ENCODE measurements at regions not wholly inside any gene's neighbourhood (a gene's known extent, or its start where the extent isn't known, plus 50 kb on each side); places are given as distances from the start of the nearest gene placed in this dataset.
"Not testable (repeated sequence)": the region's sequence is repeated elsewhere in the genome, so short reads cannot be mapped to it uniquely, and the experiment has no call there.

DNA sequence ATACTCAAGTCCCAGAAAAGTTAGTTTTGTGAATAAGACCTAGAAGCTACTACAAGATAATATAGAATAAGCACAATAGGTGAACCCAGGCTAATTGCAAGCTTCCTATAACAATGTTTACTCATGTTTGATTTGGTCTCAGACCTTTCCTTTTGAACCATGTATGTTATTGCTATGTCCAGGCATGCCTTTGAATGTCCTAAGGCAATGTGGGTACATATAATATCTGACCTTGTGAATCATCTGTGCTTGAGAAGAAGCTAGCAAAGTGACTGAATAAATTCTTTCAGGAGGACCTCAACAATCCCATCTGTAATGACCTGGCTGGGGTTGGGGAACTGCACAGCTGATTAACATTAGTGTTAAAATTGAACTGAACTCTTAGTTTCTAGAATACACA lies 1285.9 kb upstream of the CELF4 start:
- Mint-ChIP-seq H3K9me3 (peaks cover 0 to 7% of the 10 kb centered on the region in 2 donors), H3K4me3 (no peak overlapping the region), H3K27ac (no peak overlapping the region), H3K27me3 (no peaks in the 10 kb centered on the region), H3K4me1 (no peaks in the 10 kb centered on the region)
- no peak for DNase-seq
- no peak for ATAC-seq

- Mint-ChIP-seq H3K4me3 (no peak overlapping the region), H3K9me3 (peaks cover 0 to 12% of the 10 kb centered on the region in 2 donors), H3K27ac (no peak overlapping the region), H3K27me3 (no peaks in the 10 kb centered on the region), H3K4me1 (no peaks in the 10 kb centered on the region)
- no peak for ATAC-seq
- no peak for DNase-seq
These were observed 1281.7 kb upstream of the CELF4 start for GRCh38 chr18:38847326-38847725.

DNA sequence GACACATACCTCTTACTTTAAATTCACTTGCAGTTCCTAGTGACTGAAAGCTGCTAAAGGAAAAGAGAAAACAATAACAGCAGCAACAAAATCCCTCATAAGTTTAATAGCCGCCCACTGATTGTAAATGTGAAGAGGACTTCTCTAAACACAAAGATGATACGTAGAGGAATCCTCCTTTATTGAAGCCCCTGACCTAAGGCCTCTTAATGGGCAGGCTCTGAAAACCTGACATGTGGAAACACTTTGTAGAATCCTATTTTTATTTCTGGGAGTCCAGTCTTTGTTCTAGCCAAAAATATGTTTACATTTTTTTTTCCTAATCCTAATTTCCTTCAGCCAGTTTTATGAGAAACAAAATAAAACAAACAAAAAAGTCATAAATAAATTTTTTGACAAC lies 1277.7 kb upstream of the CELF4 start:
- DNase-seq = no peak
- H3K4me1 Mint-ChIP-seq = no peaks in the 10 kb centered on the region
- H3K27ac Mint-ChIP-seq = no peak overlapping the region
- H3K27me3 Mint-ChIP-seq = no peaks in the 10 kb centered on the region
- ATAC-seq = no peak
- peaks cover 0 to 13% of the 10 kb centered on the region in 2 donors for H3K9me3 Mint-ChIP-seq
- no peak overlapping the region for H3K4me3 Mint-ChIP-seq

- no peak for DNase-seq
- Mint-ChIP-seq H3K4me3 (no peak overlapping the region), H3K9me3 (no peaks in the 10 kb centered on the region), H3K27me3 (no peaks in the 10 kb centered on the region), H3K4me1 (no peaks in the 10 kb centered on the region), H3K27ac (no peak overlapping the region)
- ATAC-seq = no peak
These were observed 1260.6 kb upstream of the CELF4 start for GRCh38 chr18:38826247-38826646.

- H3K27me3 Mint-ChIP-seq = peaks cover 2% of the 10 kb centered on the region
- no peaks in the 10 kb centered on the region for H3K9me3 Mint-ChIP-seq
- no peaks in the 10 kb centered on the region for H3K4me1 Mint-ChIP-seq
- ATAC-seq = no peak
- DNase-seq = no peak
- H3K27ac Mint-ChIP-seq = no peak overlapping the region
- no peak overlapping the region for H3K4me3 Mint-ChIP-seq
These were observed 1245.6 kb upstream of the CELF4 start for GRCh38 chr18:38811209-38811608.

DNA sequence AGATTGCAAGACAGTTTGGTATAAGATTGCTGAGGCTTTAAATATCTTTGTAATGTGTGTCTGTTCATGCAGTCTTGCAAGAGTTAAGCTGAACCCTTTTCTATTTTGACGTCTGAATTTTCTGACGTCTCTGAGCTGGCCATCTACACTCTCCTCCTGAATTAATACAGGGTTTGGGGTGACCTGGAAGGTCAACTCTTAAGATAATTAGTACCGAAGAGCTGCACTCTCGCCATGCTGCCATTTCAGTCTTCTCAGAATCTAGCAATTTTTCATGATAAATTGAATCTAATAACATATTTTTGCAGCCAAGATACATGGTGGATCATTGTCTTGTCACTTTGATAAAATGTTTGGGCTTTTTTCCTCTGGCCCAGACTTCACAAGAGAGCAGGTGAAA lies 1245.2 kb upstream of the CELF4 start:
- no peak for ATAC-seq
- no peak overlapping the region for H3K4me3 Mint-ChIP-seq
- H3K9me3 Mint-ChIP-seq = no peaks in the 10 kb centered on the region
- DNase-seq = no peak
- H3K27me3 Mint-ChIP-seq = peaks cover 6% of the 10 kb centered on the region
- H3K27ac Mint-ChIP-seq = no peak overlapping the region
- no peaks in the 10 kb centered on the region for H3K4me1 Mint-ChIP-seq

DNA sequence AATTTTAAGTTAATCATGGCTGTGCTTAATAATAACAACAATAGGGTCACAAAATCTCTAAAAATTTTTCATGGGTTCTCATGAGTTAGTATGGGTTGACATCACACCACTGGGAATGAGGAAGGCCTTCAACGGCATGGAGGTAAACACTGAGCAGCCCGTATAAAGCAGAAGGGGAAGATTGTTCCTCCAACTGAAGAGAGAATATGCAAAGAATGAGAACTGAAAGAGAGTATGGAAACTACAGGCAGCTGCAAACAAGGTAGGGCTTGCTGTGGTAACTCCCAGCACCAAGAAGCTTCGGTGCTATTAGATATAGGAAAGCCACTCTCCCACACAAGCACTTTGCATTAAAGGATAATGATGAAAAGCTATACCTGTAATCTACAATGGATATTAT lies 1242.3 kb upstream of the CELF4 start:
- Mint-ChIP-seq H3K4me3 (no peak overlapping the region), H3K27ac (no peak overlapping the region), H3K27me3 (peaks cover 8% of the 10 kb centered on the region), H3K9me3 (peaks cover 0 to 4% of the 10 kb centered on the region in 2 donors), H3K4me1 (no peaks in the 10 kb centered on the region)
- DNase-seq (no peak), ATAC-seq (no peak)

GRCh38 chr18:38805256-38805655 lies 1239.7 kb upstream of the CELF4 start:
- H3K4me1 Mint-ChIP-seq = no peaks in the 10 kb centered on the region
- peaks cover 0 to 12% of the 10 kb centered on the region in 2 donors for H3K9me3 Mint-ChIP-seq
- no peak for ATAC-seq

GRCh38 chr18:38801640-38802039 lies 1236.0 kb upstream of the CELF4 start:
- Mint-ChIP-seq H3K27ac (no peak overlapping the region), H3K27me3 (peaks cover 8% of the 10 kb centered on the region), H3K9me3 (peaks cover 8 to 12% of the 10 kb centered on the region in 2 donors), H3K4me3 (no peak overlapping the region), H3K4me1 (no peaks in the 10 kb centered on the region)
- DNase-seq (no peak), ATAC-seq (no peak)

More at GRCh38 chr18:38805256-38805655, 1239.7 kb upstream of the CELF4 start:
- H3K27me3 Mint-ChIP-seq = peaks cover 8% of the 10 kb centered on the region
- DNase-seq = no peak
- H3K27ac Mint-ChIP-seq = no peak overlapping the region
- H3K4me3 Mint-ChIP-seq = no peak overlapping the region

DNA sequence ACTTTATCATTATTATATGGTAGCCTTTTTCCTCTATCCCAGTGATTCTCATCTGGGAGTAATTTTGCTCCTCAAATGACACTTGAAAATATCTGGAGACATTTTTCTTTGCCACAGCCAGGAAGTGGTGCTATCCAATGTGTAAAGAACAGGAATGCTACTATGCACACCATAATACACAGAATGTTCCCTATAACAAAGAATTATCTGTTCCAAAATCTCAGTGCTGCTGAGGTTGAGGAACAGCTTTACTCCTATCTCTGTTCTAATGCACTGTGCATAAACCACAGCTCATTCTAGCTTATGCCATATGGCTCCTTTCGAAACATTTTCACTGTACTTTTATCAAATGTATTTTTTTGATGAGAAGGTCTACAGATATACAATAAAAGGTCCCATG lies 1231.2 kb upstream of the CELF4 start:
- no peak for DNase-seq
- H3K4me3 Mint-ChIP-seq = no peak overlapping the region
- no peaks in the 10 kb centered on the region for H3K27me3 Mint-ChIP-seq
- H3K4me1 Mint-ChIP-seq = no peaks in the 10 kb centered on the region
- peaks cover 2 to 8% of the 10 kb centered on the region in 2 donors for H3K9me3 Mint-ChIP-seq
- ATAC-seq = no peak
- no peak overlapping the region for H3K27ac Mint-ChIP-seq

- Mint-ChIP-seq H3K4me1 (no peaks in the 10 kb centered on the region), H3K9me3 (no peaks in the 10 kb centered on the region), H3K27me3 (no peaks in the 10 kb centered on the region), H3K27ac (no peak overlapping the region), H3K4me3 (no peak overlapping the region)
- no peak for ATAC-seq
- no peak for DNase-seq
These were observed 1227.1 kb upstream of the CELF4 start for GRCh38 chr18:38792731-38793130.

DNA sequence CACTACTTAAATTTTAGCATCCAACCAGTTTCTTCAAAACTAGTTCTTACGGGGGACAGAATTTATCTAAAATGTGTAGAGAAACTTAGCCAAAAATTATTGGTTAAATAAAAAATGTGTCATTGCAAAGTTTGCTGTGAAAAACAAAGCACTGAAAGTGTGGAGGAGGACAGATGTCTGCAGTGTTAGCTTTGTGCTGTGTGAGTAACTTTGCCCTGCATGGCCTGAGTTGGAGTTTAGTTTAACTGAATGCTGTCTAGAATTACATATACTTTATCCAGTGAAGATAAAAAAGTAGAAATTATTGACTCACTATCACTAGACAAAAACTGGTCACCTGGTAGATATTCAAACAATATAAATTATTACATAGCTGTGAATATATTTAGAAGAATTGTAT lies 1225.2 kb upstream of the CELF4 start:
- no peak overlapping the region for H3K27ac Mint-ChIP-seq
- H3K9me3 Mint-ChIP-seq = no peaks in the 10 kb centered on the region
- no peaks in the 10 kb centered on the region for H3K4me1 Mint-ChIP-seq
- H3K4me3 Mint-ChIP-seq = no peak overlapping the region
- ATAC-seq (no peak), DNase-seq (no peak)
- H3K27me3 Mint-ChIP-seq = no peaks in the 10 kb centered on the region

GRCh38 chr18:38790303-38790702 lies 1224.7 kb upstream of the CELF4 start:
- no peak overlapping the region for H3K27ac Mint-ChIP-seq
- no peak for ATAC-seq
- no peaks in the 10 kb centered on the region for H3K4me1 Mint-ChIP-seq
- no peak for DNase-seq
- no peaks in the 10 kb centered on the region for H3K9me3 Mint-ChIP-seq
- H3K4me3 Mint-ChIP-seq = no peak overlapping the region
- no peaks in the 10 kb centered on the region for H3K27me3 Mint-ChIP-seq

GRCh38 chr18:38789141-38789540 lies 1223.5 kb upstream of the CELF4 start:
- H3K4me1 Mint-ChIP-seq = no peaks in the 10 kb centered on the region
- no peaks in the 10 kb centered on the region for H3K27me3 Mint-ChIP-seq
- ATAC-seq (no peak), DNase-seq (no peak)
- peaks cover 0 to 1% of the 10 kb centered on the region in 2 donors for H3K9me3 Mint-ChIP-seq
- H3K4me3 Mint-ChIP-seq = no peak overlapping the region
- H3K27ac Mint-ChIP-seq = no peak overlapping the region

DNA sequence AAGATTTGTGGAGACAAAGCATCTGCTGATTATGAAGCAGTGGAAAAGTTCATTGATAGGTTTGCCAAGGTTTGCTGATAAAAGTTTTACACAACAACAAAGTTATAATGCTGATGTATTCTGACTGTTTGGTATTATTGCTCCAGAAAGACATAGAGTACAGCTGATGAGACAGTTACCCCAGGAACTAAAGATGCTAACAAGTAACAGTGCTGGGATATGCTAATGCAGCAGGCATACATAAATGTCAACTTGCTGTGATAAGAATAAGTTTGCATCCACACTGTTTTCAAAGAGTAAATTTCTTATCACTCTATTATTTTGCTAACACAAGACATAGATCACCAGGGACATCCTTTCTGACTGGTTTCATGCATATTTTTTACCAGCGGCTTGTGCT lies 1221.3 kb upstream of the CELF4 start:
- Mint-ChIP-seq H3K4me3 (no peak overlapping the region), H3K27me3 (no peaks in the 10 kb centered on the region), H3K9me3 (peaks cover 0 to 6% of the 10 kb centered on the region in 2 donors), H3K4me1 (no peaks in the 10 kb centered on the region), H3K27ac (no peak overlapping the region)
- ATAC-seq = no peak
- no peak for DNase-seq

- not testable (repeated sequence) for H3K27ac Mint-ChIP-seq, H3K27me3 Mint-ChIP-seq, H3K4me3 Mint-ChIP-seq, ATAC-seq, DNase-seq, H3K4me1 Mint-ChIP-seq
- peaks cover 9 to 19% of the 10 kb centered on the region in 2 donors for H3K9me3 Mint-ChIP-seq
These were observed 1206.0 kb upstream of the CELF4 start for GRCh38 chr18:38771620-38772019.

- Mint-ChIP-seq H3K27ac (no peak overlapping the region), H3K9me3 (peaks cover 8 to 22% of the 10 kb centered on the region in 2 donors), H3K27me3 (no peaks in the 10 kb centered on the region), H3K4me1 (no peaks in the 10 kb centered on the region), H3K4me3 (no peak overlapping the region)
- ATAC-seq (no peak), DNase-seq (no peak)
These were observed 1202.9 kb upstream of the CELF4 start for GRCh38 chr18:38768504-38768903.
